ENCODE measurements at regions not wholly inside any gene's neighbourhood (a gene's known extent, or its start where the extent isn't known, plus 50 kb on each side); places are given as distances from the start of the nearest gene placed in this dataset.

DNA sequence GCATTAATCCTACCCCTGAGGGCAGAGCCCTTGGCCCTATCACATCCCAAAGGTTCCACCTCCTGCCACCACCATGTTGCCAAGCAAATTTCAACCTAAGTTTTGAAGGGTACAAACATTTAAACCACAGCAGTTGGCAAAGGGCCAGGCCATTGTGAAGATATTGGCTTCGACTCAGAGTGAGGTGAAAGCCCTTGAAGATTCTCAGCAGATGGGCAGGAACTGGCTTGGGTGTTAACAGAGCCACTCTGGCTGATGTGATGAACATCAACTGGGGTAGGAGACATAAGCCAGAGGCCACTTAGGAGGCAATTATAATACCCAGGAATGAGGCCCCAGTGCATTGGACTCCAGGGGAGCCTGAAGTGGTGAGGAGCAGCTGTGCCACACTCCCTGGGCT lies 207.7 kb upstream of the KAZN start:
- TF ChIP-seq, protein P1, sequence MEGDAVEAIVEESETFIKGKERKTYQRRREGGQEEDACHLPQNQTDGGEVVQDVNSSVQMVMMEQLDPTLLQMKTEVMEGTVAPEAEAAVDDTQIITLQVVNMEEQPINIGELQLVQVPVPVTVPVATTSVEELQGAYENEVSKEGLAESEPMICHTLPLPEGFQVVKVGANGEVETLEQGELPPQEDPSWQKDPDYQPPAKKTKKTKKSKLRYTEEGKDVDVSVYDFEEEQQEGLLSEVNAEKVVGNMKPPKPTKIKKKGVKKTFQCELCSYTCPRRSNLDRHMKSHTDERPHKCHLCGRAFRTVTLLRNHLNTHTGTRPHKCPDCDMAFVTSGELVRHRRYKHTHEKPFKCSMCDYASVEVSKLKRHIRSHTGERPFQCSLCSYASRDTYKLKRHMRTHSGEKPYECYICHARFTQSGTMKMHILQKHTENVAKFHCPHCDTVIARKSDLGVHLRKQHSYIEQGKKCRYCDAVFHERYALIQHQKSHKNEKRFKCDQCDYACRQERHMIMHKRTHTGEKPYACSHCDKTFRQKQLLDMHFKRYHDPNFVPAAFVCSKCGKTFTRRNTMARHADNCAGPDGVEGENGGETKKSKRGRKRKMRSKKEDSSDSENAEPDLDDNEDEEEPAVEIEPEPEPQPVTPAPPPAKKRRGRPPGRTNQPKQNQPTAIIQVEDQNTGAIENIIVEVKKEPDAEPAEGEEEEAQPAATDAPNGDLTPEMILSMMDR (IDR thresholded peaks at IDR 0.05; ENCODE audit: insufficient read depth, low read length): no peak
- TF ChIP-seq POLR2AphosphoS5 (IDR thresholded peaks at IDR 0.05; ENCODE audit: low read depth) (no peak), GABPA (IDR thresholded peaks at IDR 0.05; ENCODE audit: low read depth) (no peak), SPI1 (IDR thresholded peaks at IDR 0.05; ENCODE audit: borderline replicate concordance, low read depth) (no peak)
- TF ChIP-seq, protein P2, sequence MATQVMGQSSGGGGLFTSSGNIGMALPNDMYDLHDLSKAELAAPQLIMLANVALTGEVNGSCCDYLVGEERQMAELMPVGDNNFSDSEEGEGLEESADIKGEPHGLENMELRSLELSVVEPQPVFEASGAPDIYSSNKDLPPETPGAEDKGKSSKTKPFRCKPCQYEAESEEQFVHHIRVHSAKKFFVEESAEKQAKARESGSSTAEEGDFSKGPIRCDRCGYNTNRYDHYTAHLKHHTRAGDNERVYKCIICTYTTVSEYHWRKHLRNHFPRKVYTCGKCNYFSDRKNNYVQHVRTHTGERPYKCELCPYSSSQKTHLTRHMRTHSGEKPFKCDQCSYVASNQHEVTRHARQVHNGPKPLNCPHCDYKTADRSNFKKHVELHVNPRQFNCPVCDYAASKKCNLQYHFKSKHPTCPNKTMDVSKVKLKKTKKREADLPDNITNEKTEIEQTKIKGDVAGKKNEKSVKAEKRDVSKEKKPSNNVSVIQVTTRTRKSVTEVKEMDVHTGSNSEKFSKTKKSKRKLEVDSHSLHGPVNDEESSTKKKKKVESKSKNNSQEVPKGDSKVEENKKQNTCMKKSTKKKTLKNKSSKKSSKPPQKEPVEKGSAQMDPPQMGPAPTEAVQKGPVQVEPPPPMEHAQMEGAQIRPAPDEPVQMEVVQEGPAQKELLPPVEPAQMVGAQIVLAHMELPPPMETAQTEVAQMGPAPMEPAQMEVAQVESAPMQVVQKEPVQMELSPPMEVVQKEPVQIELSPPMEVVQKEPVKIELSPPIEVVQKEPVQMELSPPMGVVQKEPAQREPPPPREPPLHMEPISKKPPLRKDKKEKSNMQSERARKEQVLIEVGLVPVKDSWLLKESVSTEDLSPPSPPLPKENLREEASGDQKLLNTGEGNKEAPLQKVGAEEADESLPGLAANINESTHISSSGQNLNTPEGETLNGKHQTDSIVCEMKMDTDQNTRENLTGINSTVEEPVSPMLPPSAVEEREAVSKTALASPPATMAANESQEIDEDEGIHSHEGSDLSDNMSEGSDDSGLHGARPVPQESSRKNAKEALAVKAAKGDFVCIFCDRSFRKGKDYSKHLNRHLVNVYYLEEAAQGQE (IDR thresholded peaks at IDR 0.05; ENCODE audit: insufficient replicate concordance, low read depth): no peak
